A549 (cell line): ENCODE measurements at regions not wholly inside any gene's neighbourhood (a gene's known extent, or its start where the extent isn't known, plus 50 kb on each side); places are given as distances from the start of the nearest gene placed in this dataset.

Experiments used
- ATAC-seq, 2 experiments: fragments of 200-7000 bp in 1 of 2; fragments of >200 bp in 1 of 2; cut with Nextera tagmentation in 1 of 2; cut with Tn5 transposase in 1 of 2; 3 replicates each; pipeline versions ENCODE4 v1.8.0 to v1.9.1; 2018 to 2020; ENCODE audit warnings: mild to moderate bottlenecking in 1 of 2, moderate library complexity in 1 of 2
- CTCF ChIA-PET: fragments of 300-600 bp; sonication (Branson Sonifier 250); formaldehyde crosslinking; extraction: SDS; loops from one replicate; lab custom pipeline; 2021; ENCODE audit warnings: antibody characterized with exemption, inconsistent platforms; lab: Yijun Ruan, JAX
- POLR2A ChIA-PET: fragments of 350-600 bp; formaldehyde crosslinking; extraction: SDS; loops from one replicate; lab custom pipeline; 2021; ENCODE audit warnings: antibody characterized with exemption, inconsistent platforms; lab: Yijun Ruan, JAX
- DNase-seq, 2 experiments: peaks; one replicate each; pipeline versions ENCODE4 v3.0.0 to v3.0.0-alpha.2; 2011 to 2016; ENCODE audit warnings: low read depth in 1 of 2, low spot score in 1 of 2
- FAIRE-seq: peaks from 2 replicates; lab custom pipeline; 2011; peaks lifted over from hg19 to GRCh38; lab: Jason Lieb, UNC
- H3K27ac ChIP-seq, 2 experiments: fragments of >200 bp; sonication (Bioruptor Twin); formaldehyde crosslinking; 3 replicates each; pipeline ENCODE4 v1.5.1; 2016 to 2017
- H3K4me1 ChIP-seq: fragments of >200 bp; sonication (Bioruptor Twin); formaldehyde crosslinking; 3 replicates; pipeline ENCODE4 v1.6.1; 2016
- H3K4me2 ChIP-seq: fragments of >200 bp; sonication (Bioruptor Twin); formaldehyde crosslinking; 3 replicates; pipeline ENCODE4 v1.6.1; 2016
- H3K4me3 ChIP-seq: fragments of >200 bp; sonication (Bioruptor Twin); formaldehyde crosslinking; 3 replicates; pipeline ENCODE4 v1.5.1; 2016
- H3K9me3 ChIP-seq: fragments of >200 bp; sonication (Bioruptor Twin); formaldehyde crosslinking; 3 replicates; pipeline ENCODE4 v1.6.1; 2016
- BHLHE40 ChIP-seq: IDR thresholded peaks from 2 replicates; pipeline ENCODE4 v1.6.1; 2012; ENCODE audit warnings: low read depth, low read length, inconsistent platforms
- CBX8 ChIP-seq: fragments of 200-600 bp; sonication (generic); IDR thresholded peaks from 2 replicates; pipeline ENCODE4 v1.6.1; 2016
- CHD4 ChIP-seq: fragments of 200-600 bp; sonication (generic); IDR thresholded peaks from 2 replicates; pipeline ENCODE4 v1.6.1; 2016; ENCODE audit warnings: antibody characterized with exemption, mild to moderate bottlenecking, borderline replicate concordance
- EHF ChIP-seq: fragments of 250-450 bp; sonication (Bioruptor Pico); IDR thresholded peaks from 2 replicates; pipeline ENCODE4 v1.5.0; 2020; ENCODE audit warnings: mild to moderate bottlenecking
- EHMT2 ChIP-seq: fragments of 200-600 bp; sonication (generic); IDR thresholded peaks from 2 replicates; pipeline ENCODE4 v1.6.1; 2016; ENCODE audit warnings: antibody characterized with exemption, low read depth, mild to moderate bottlenecking, moderate library complexity
- EP300 ChIP-seq, 2 experiments: fragments of >200 bp; sonication (Bioruptor Twin); formaldehyde crosslinking; IDR thresholded peaks; 2 replicates in 1 of 2; 3 replicates in 1 of 2; pipeline ENCODE4 v1.6.1; 2016 to 2017
- ESRRA ChIP-seq: fragments of 150-350 bp; IDR thresholded peaks from 2 replicates; pipeline ENCODE4 v1.6.1; 2014; ENCODE audit warnings: mild to moderate bottlenecking, low read length, borderline replicate concordance
- FOSL2 ChIP-seq, 2 experiments: fragments of 450-650 bp in 1 of 2; fragments of >200 bp in 1 of 2; sonication (Bioruptor Twin) in 1 of 2; formaldehyde crosslinking; IDR thresholded peaks; 2 replicates each; pipeline versions ENCODE4 v1.5.0 to v1.6.1; 2016 to 2020; ENCODE audit warnings: mild to moderate bottlenecking in 1 of 2, moderate library complexity in 1 of 2
- HOXA7 ChIP-seq: fragments of 250-450 bp; sonication (Bioruptor Pico); IDR thresholded peaks from 2 replicates; pipeline ENCODE4 v1.5.0; 2020; ENCODE audit warnings: mild to moderate bottlenecking, moderate library complexity
- HOXB5 ChIP-seq: fragments of 250-450 bp; sonication (Bioruptor Pico); IDR thresholded peaks from 2 replicates; pipeline ENCODE4 v1.5.0; 2020; ENCODE audit warnings: mild to moderate bottlenecking, moderate library complexity
- JUNB ChIP-seq: fragments of >200 bp; sonication (Bioruptor Twin); formaldehyde crosslinking; IDR thresholded peaks from 2 replicates; pipeline ENCODE4 v1.6.1; 2016
- MAFK ChIP-seq: fragments of 450-650 bp; IDR thresholded peaks from 2 replicates; pipeline ENCODE4 v1.6.1; 2014; ENCODE audit not compliant: partially characterized antibody
- MAZ ChIP-seq: fragments of 150-350 bp; IDR thresholded peaks from 2 replicates; pipeline ENCODE4 v1.6.1; 2014; ENCODE audit warnings: antibody characterized with exemption, low read depth, low read length, borderline replicate concordance
- NR3C1 ChIP-seq: fragments of >200 bp; sonication (Bioruptor Twin); formaldehyde crosslinking; IDR thresholded peaks from 3 replicates; pipeline ENCODE4 v1.6.1; 2017
- PHF8 ChIP-seq: fragments of 200-600 bp; sonication (generic); IDR thresholded peaks from 2 replicates; pipeline ENCODE4 v1.6.1; 2016; ENCODE audit warnings: low read depth, mild to moderate bottlenecking, antibody characterized with exemption, moderate library complexity, borderline replicate concordance
- POLR2AphosphoS2 ChIP-seq: conservative IDR thresholded peaks from 2 replicates; pipeline ENCODE4 v1.6.1; 2012; ENCODE audit warnings: low read length, improper control_type of control experiment, inconsistent platforms
- RAD21 ChIP-seq, 2 experiments: fragments of >200 bp in 1 of 2; sonication (Bioruptor Twin) in 1 of 2; formaldehyde crosslinking in 1 of 2; IDR thresholded peaks in 1 of 2; conservative IDR thresholded peaks in 1 of 2; 2 replicates in 1 of 2; 3 replicates in 1 of 2; pipeline ENCODE4 v1.6.1; 2012 to 2018; ENCODE audit warnings: inconsistent platforms in 1 of 2
- RARB ChIP-seq: fragments of 250-450 bp; sonication (Bioruptor Pico); IDR thresholded peaks from 2 replicates; pipeline ENCODE4 v1.8.0; 2021; ENCODE audit warnings: mild to moderate bottlenecking, moderate library complexity
- RFX5 ChIP-seq: fragments of 450-650 bp; IDR thresholded peaks from 2 replicates; pipeline ENCODE4 v1.7.1; 2014; ENCODE audit warnings: antibody characterized with exemption, mild to moderate bottlenecking, moderate library complexity
- SREBF2 ChIP-seq: fragments of 450-650 bp; IDR thresholded peaks from 2 replicates; pipeline ENCODE4 v1.6.1; 2014; ENCODE audit warnings: mild to moderate bottlenecking, moderate library complexity
- TP53 ChIP-seq: fragments of 250-450 bp; sonication (Bioruptor Pico); IDR thresholded peaks from 2 replicates; pipeline ENCODE4 v1.5.0; 2021; ENCODE audit warnings: mild to moderate bottlenecking, moderate library complexity
- ZNF302 ChIP-seq: fragments of 250-450 bp; sonication (Bioruptor Pico); IDR thresholded peaks from 2 replicates; pipeline ENCODE4 v1.9.0; 2021; ENCODE audit warnings: inconsistent platforms, mild to moderate bottlenecking, moderate library complexity
- WGBS: methylation state at CpG from one replicate; pipeline ENCODE4 v1.1.6; 2017; ENCODE audit errors: missing lambda C conversion rate; 5-methylcytosine and 5-hydroxymethylcytosine counted together
- TF ChIP-seq, protein P1 (sequence below): fragments of >200 bp; sonication (Bioruptor Twin); formaldehyde crosslinking; IDR thresholded peaks from 3 replicates; pipeline ENCODE4 v1.6.1; 2016
- TF ChIP-seq, protein P2 (sequence below): IDR thresholded peaks from 2 replicates; pipeline ENCODE4 v1.6.1; 2012
- TF ChIP-seq, protein P3 (sequence below): IDR thresholded peaks from 2 replicates; pipeline ENCODE4 v1.6.1; 2012; ENCODE audit warnings: low read depth, borderline replicate concordance
- TF ChIP-seq, protein P4 (sequence below): fragments of 450-650 bp; IDR thresholded peaks from 2 replicates; pipeline ENCODE4 v1.6.1; 2014; ENCODE audit warnings: antibody characterized with exemption
- TF ChIP-seq, protein P5 (sequence below): fragments of >200 bp; sonication (Bioruptor Twin); formaldehyde crosslinking; IDR thresholded peaks from 3 replicates; pipeline ENCODE4 v1.5.1; 2016
- TF ChIP-seq, protein P6 (sequence below): IDR thresholded peaks from 2 replicates; pipeline ENCODE4 v1.6.1; 2012

DNA sequence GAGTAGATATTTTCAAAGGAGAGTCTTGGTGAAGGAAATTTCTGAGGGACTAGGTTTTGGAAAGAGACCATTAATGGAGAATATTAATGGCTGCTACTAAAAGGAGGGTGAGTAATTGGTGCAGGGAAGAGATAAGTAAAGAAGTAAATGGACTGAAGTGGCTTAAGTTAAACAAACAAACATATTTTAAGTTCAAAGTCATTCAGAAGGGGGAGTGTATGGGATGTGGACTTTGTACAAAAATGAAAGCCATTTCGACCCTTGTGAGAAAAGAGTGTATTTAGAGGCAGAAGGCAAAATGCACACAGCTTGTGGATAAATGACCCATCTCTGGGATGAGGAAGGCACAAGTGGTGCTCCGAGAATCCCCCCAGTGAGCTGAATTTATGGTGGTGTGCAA lies 171.7 kb downstream of the BACH1 start:
- FAIRE-seq = no peak
- Histone ChIP-seq H3K9me3 (no peaks in the 10 kb centered on the region), H3K4me3 (no peak overlapping the region)
- POLR2A ChIA-PET = no interaction called here
- TF ChIP-seq CBX8 (no peak), SREBF2 (no peak), HOXA7 (CRISPR knock-in tag) (no peak), EHMT2 (no peak), BHLHE40 (no peak), RARB (CRISPR knock-in tag) (no peak), POLR2AphosphoS2 (no peak), NR3C1 (no peak), RAD21 (conservative IDR thresholded peaks at IDR 0.05 in 1 of 2, IDR thresholded peaks at IDR 0.05 in 1 of 2) (no peak), MAZ (no peak), ESRRA (no peak), FOSL2 (IDR thresholded peaks at IDR 0.05) (no peak), FOSL2 (CRISPR knock-in tag; IDR thresholded peaks at IDR 0.05) (no peak)
- TF ChIP-seq, protein P1, sequence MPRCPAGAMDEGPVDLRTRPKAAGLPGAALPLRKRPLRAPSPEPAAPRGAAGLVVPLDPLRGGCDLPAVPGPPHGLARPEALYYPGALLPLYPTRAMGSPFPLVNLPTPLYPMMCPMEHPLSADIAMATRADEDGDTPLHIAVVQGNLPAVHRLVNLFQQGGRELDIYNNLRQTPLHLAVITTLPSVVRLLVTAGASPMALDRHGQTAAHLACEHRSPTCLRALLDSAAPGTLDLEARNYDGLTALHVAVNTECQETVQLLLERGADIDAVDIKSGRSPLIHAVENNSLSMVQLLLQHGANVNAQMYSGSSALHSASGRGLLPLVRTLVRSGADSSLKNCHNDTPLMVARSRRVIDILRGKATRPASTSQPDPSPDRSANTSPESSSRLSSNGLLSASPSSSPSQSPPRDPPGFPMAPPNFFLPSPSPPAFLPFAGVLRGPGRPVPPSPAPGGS = no peak
- TF ChIP-seq, protein P2, sequence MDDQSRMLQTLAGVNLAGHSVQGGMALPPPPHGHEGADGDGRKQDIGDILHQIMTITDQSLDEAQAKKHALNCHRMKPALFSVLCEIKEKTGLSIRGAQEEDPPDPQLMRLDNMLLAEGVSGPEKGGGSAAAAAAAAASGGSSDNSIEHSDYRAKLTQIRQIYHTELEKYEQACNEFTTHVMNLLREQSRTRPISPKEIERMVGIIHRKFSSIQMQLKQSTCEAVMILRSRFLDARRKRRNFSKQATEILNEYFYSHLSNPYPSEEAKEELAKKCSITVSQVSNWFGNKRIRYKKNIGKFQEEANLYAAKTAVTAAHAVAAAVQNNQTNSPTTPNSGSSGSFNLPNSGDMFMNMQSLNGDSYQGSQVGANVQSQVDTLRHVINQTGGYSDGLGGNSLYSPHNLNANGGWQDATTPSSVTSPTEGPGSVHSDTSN = no peak
- TF ChIP-seq, all 56 proteins: peak for 0
- 31% methylated on average over 2 of the region's 2 CpGs for WGBS
- no peak overlapping the region for H3K4me2 ChIP-seq
- H3K27ac ChIP-seq = no peak overlapping the region
- CTCF ChIA-PET = no interaction called here
- no peak for ATAC-seq
- H3K4me1 ChIP-seq = no peaks in the 10 kb centered on the region
- no peak for DNase-seq

DNA sequence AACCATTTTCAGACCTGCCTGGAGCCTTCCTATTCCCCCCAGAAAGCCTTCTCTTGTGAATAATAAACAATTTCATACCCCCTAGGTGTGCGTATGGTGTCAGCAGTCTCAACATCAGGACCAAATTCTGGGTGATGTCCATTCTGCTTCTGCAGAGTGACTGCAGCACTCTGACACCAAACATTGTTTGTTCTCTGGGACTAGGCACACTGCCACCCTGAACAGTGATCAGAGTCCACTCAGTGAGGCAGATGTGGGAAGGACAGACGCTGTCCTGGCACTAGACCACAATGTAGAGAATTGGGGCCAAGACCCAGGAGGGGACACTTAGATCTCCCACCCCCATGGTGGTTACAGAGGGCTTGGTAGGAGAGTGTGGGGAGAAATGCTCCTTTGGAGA lies 175.1 kb downstream of the BACH1 start:
- no peak for FAIRE-seq
- TF ChIP-seq, protein P3, sequence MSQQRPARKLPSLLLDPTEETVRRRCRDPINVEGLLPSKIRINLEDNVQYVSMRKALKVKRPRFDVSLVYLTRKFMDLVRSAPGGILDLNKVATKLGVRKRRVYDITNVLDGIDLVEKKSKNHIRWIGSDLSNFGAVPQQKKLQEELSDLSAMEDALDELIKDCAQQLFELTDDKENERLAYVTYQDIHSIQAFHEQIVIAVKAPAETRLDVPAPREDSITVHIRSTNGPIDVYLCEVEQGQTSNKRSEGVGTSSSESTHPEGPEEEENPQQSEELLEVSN = no peak
- TF ChIP-seq MAZ (no peak), FOSL2 (IDR thresholded peaks at IDR 0.05) (no peak), FOSL2 (CRISPR knock-in tag; IDR thresholded peaks at IDR 0.05) (no peak), TP53 (CRISPR knock-in tag) (no peak), EP300 (IDR thresholded peaks at IDR 0.05) (no peak), EHF (no peak), CHD4 (no peak), MAFK (no peak), EHMT2 (no peak), HOXB5 (CRISPR knock-in tag) (no peak), RFX5 (no peak), ZNF302 (CRISPR knock-in tag) (no peak), PHF8 (no peak), JUNB (no peak)
- TF ChIP-seq, protein P4, sequence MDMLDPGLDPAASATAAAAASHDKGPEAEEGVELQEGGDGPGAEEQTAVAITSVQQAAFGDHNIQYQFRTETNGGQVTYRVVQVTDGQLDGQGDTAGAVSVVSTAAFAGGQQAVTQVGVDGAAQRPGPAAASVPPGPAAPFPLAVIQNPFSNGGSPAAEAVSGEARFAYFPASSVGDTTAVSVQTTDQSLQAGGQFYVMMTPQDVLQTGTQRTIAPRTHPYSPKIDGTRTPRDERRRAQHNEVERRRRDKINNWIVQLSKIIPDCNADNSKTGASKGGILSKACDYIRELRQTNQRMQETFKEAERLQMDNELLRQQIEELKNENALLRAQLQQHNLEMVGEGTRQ = no peak
- TF ChIP-seq, protein P5, sequence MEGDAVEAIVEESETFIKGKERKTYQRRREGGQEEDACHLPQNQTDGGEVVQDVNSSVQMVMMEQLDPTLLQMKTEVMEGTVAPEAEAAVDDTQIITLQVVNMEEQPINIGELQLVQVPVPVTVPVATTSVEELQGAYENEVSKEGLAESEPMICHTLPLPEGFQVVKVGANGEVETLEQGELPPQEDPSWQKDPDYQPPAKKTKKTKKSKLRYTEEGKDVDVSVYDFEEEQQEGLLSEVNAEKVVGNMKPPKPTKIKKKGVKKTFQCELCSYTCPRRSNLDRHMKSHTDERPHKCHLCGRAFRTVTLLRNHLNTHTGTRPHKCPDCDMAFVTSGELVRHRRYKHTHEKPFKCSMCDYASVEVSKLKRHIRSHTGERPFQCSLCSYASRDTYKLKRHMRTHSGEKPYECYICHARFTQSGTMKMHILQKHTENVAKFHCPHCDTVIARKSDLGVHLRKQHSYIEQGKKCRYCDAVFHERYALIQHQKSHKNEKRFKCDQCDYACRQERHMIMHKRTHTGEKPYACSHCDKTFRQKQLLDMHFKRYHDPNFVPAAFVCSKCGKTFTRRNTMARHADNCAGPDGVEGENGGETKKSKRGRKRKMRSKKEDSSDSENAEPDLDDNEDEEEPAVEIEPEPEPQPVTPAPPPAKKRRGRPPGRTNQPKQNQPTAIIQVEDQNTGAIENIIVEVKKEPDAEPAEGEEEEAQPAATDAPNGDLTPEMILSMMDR = no peak
- TF ChIP-seq, protein P1 = no peak
- TF ChIP-seq, protein P6, sequence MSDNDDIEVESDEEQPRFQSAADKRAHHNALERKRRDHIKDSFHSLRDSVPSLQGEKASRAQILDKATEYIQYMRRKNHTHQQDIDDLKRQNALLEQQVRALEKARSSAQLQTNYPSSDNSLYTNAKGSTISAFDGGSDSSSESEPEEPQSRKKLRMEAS = no peak
- TF ChIP-seq, all 56 proteins: peak for 0
- H3K9me3 ChIP-seq = no peaks in the 10 kb centered on the region
- H3K4me2 ChIP-seq = no peak overlapping the region
- H3K4me3 ChIP-seq = no peak overlapping the region
- WGBS = no CpG with 5 or more reads among the region's 2 CpGs
- ChIA-PET CTCF (no interaction called here), POLR2A (no interaction called here)
- no peak for ATAC-seq
- H3K4me1 ChIP-seq = no peaks in the 10 kb centered on the region
- no peak overlapping the region for H3K27ac ChIP-seq
- DNase-seq = no peak
